ENCODE measurements at regions not wholly inside any gene's neighbourhood (a gene's known extent, or its start where the extent isn't known, plus 50 kb on each side); places are given as distances from the start of the nearest gene placed in this dataset.

- TF ChIP-seq TARDBP (IDR thresholded peaks at IDR 0.05; ENCODE audit: borderline replicate concordance) (no peak), RAD21 (IDR thresholded peaks at IDR 0.05; ENCODE audit: insufficient read depth, low read depth, low read length) (no peak), CTCF (IDR thresholded peaks at IDR 0.05 in 2 of 3, conservative IDR thresholded peaks at IDR 0.05 in 1 of 3; ENCODE audit: control insufficient read depth in 2 of 3, extremely low read depth in 1 of 3, insufficient read depth in 1 of 3, low read depth in 3 of 3, low read length in 3 of 3) (no peak), MYC (IDR thresholded peaks at IDR 0.05; ENCODE audit: insufficient read depth, insufficient read length, insufficient replicate concordance, low read length, severe bottlenecking) (no peak), JUNB (IDR thresholded peaks at IDR 0.05) (no peak), POLR2AphosphoS5 (IDR thresholded peaks at IDR 0.05; ENCODE audit: low read length) (no peak), MTA2 (IDR thresholded peaks at IDR 0.05; ENCODE audit: low read depth) (no peak), EGR1 (IDR thresholded peaks at IDR 0.05; ENCODE audit: borderline replicate concordance in 1 of 2, low read depth in 2 of 2, low read length in 2 of 2) (no peak), RFX5 (IDR thresholded peaks at IDR 0.05; ENCODE audit: low read depth, low read length) (no peak), ZBTB33 (IDR thresholded peaks at IDR 0.05) (no peak), POLR2A (IDR thresholded peaks at IDR 0.05; ENCODE audit: low read depth, low read length) (no peak), EP300 (IDR thresholded peaks at IDR 0.05; ENCODE audit: borderline replicate concordance in 1 of 2, control insufficient read depth in 1 of 2, low read depth in 2 of 2, low read length in 2 of 2) (no peak), EZH2 (IDR thresholded peaks at IDR 0.05; ENCODE audit: borderline replicate concordance, control insufficient read depth, low read depth, low read length) (no peak), ZZZ3 (IDR thresholded peaks at IDR 0.05; ENCODE audit: control insufficient read depth, insufficient read length, low read depth) (no peak)
Measured at GRCh38 chr5:133675376-133676154, 63.2 kb upstream of the FSTL4 start.
